Loucy (cell line): ENCODE measurements at regions not wholly inside any gene's neighbourhood (a gene's known extent, or its start where the extent isn't known, plus 50 kb on each side); places are given as distances from the start of the nearest gene placed in this dataset.

Source experiments
- H2AFZ ChIP-seq: fragments of 200-600 bp; sonication (generic); 2 replicates; pipeline ENCODE4 v1.6.0; 2016; ENCODE audit warnings: antibody characterized with exemption, mild to moderate bottlenecking, low read length, moderate library complexity
- H3F3A ChIP-seq: fragments of 200-600 bp; 2 replicates; pipeline ENCODE4 v1.6.0; 2016; ENCODE audit warnings: antibody characterized with exemption, low read depth, mild to moderate bottlenecking
- H3K27me3 ChIP-seq: fragments of 200-600 bp; sonication (generic); 2 replicates; pipeline ENCODE4 v1.6.1; 2014; ENCODE audit warnings: low read length, mild to moderate bottlenecking; ENCODE audit not compliant: insufficient read depth, poor library complexity, severe bottlenecking
- H3K36me3 ChIP-seq: fragments of 200-600 bp; sonication (generic); 2 replicates; pipeline ENCODE4 v1.6.1; 2016; ENCODE audit warnings: low read length; ENCODE audit not compliant: insufficient read depth
- H3K4me1 ChIP-seq: fragments of 200-600 bp; sonication (generic); 2 replicates; pipeline ENCODE4 v1.5.1; 2014; ENCODE audit warnings: low read length, mild to moderate bottlenecking; ENCODE audit not compliant: insufficient read depth, poor library complexity, severe bottlenecking
- H3K4me2 ChIP-seq: fragments of 200-600 bp; sonication (generic); 2 replicates; pipeline ENCODE4 v1.6.0; 2014; ENCODE audit warnings: antibody characterized with exemption, low read length, low read depth, mild to moderate bottlenecking; ENCODE audit not compliant: poor library complexity, severe bottlenecking
- H3K4me3 ChIP-seq: fragments of 200-600 bp; sonication (generic); 2 replicates; pipeline ENCODE4 v1.5.1; 2014; ENCODE audit warnings: low read length, mild to moderate bottlenecking, mixed read lengths; ENCODE audit not compliant: poor library complexity, severe bottlenecking
- H3K79me2 ChIP-seq: fragments of 200-600 bp; sonication (generic); 2 replicates; pipeline ENCODE4 v1.6.1; 2014; ENCODE audit warnings: low read length; ENCODE audit not compliant: insufficient read depth
- H3K9ac ChIP-seq: fragments of 200-600 bp; sonication (generic); 2 replicates; pipeline ENCODE4 v1.6.0; 2014; ENCODE audit warnings: mild to moderate bottlenecking, low read depth, low read length, moderate library complexity; ENCODE audit not compliant: poor library complexity, severe bottlenecking
- H3K9me2 ChIP-seq: fragments of 200-600 bp; sonication (generic); replicated peaks from 2 replicates; pipeline ENCODE4 v1.6.1; 2016; ENCODE audit warnings: low read depth, low read length, mixed read lengths
- H3K9me3 ChIP-seq: fragments of 200-600 bp; sonication (generic); 2 replicates; pipeline ENCODE4 v1.6.1; 2014; ENCODE audit warnings: mild to moderate bottlenecking, antibody characterized with exemption, low read length, low read depth; ENCODE audit not compliant: insufficient read depth
- H4K20me1 ChIP-seq: fragments of 200-600 bp; sonication (generic); 2 replicates; pipeline ENCODE4 v1.6.0; 2014; ENCODE audit warnings: antibody characterized with exemption, low read length, mild to moderate bottlenecking; ENCODE audit not compliant: insufficient read depth, poor library complexity, severe bottlenecking
- EZH2phosphoT487 ChIP-seq: fragments of 200-600 bp; IDR thresholded peaks from 2 replicates; pipeline ENCODE4 v1.6.1; 2018; ENCODE audit warnings: antibody characterized with exemption, mild to moderate bottlenecking, moderate library complexity, borderline replicate concordance
- TF ChIP-seq, protein P1 (sequence below): fragments of 200-600 bp; sonication (generic); conservative IDR thresholded peaks from 2 replicates; pipeline ENCODE4 v1.5.1; 2014; ENCODE audit warnings: mild to moderate bottlenecking, antibody characterized with exemption, low read length

DNA sequence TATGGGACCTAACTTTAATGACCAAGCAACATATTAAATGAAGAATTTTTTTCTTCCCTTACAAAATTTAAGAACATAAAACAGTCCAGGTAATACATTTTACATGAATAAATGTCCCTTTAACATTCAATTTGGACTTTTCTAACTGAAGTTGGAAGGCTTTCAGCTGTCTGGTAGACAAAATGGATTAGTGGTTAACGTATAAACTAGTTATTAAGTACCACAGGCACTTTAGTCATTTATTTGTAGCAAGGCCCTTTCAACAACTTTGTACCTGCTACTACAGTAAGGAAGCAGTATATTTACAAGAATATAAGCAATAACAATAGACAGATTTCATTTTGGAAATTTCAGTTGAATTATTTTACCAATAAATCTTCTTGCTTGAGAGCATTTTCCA is 152.5 kb upstream of the TENT5D start:
- no peaks in the 10 kb centered on the region for H3F3A ChIP-seq
- no peaks in the 10 kb centered on the region for H3K79me2 ChIP-seq
- no peak overlapping the region for H3K4me2 ChIP-seq
- H3K4me1 ChIP-seq: no peaks in the 10 kb centered on the region
- H3K36me3 ChIP-seq: no peaks in the 10 kb centered on the region
- no peak overlapping the region for H3K9ac ChIP-seq
- H4K20me1 ChIP-seq: no peaks in the 10 kb centered on the region
- no peaks in the 10 kb centered on the region for H3K9me2 ChIP-seq
- no peak overlapping the region for H3K4me3 ChIP-seq
- no peaks in the 10 kb centered on the region for H3K27me3 ChIP-seq
- TF ChIP-seq EZH2phosphoT487: no peak
- TF ChIP-seq, protein P1, sequence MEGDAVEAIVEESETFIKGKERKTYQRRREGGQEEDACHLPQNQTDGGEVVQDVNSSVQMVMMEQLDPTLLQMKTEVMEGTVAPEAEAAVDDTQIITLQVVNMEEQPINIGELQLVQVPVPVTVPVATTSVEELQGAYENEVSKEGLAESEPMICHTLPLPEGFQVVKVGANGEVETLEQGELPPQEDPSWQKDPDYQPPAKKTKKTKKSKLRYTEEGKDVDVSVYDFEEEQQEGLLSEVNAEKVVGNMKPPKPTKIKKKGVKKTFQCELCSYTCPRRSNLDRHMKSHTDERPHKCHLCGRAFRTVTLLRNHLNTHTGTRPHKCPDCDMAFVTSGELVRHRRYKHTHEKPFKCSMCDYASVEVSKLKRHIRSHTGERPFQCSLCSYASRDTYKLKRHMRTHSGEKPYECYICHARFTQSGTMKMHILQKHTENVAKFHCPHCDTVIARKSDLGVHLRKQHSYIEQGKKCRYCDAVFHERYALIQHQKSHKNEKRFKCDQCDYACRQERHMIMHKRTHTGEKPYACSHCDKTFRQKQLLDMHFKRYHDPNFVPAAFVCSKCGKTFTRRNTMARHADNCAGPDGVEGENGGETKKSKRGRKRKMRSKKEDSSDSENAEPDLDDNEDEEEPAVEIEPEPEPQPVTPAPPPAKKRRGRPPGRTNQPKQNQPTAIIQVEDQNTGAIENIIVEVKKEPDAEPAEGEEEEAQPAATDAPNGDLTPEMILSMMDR: no peak
- no peak overlapping the region for H2AFZ ChIP-seq
- no peaks in the 10 kb centered on the region for H3K9me3 ChIP-seq

DNA sequence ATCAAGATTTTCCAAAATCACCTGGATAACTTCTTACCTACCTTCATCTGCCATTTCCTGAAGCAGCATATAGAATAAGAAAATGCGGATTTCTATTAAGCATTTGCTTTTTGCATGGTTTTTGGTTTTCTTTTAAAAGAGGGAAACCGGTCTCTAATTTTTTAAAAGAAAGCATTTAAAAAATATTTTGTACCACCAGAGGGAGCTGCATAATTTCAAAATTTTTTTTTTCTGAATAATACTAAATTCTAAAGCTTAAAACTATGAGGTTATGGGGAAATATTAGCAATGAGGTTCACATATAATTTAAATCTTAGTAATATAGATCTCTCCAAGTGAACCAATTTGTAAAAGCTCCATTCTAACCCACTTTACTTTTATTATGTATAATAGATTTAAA is 137.7 kb upstream of the TENT5D start:
- Histone ChIP-seq H2AFZ (no peak overlapping the region), H4K20me1 (no peaks in the 10 kb centered on the region), H3K27me3 (no peaks in the 10 kb centered on the region), H3K4me2 (no peak overlapping the region), H3K9me2 (no peaks in the 10 kb centered on the region), H3K9me3 (no peaks in the 10 kb centered on the region), H3K9ac (no peak overlapping the region), H3K4me3 (no peak overlapping the region), H3K4me1 (no peaks in the 10 kb centered on the region), H3K36me3 (no peaks in the 10 kb centered on the region), H3K79me2 (no peaks in the 10 kb centered on the region), H3F3A (no peaks in the 10 kb centered on the region)
- TF ChIP-seq, protein P1: peak; percentile 41
- no peak for TF ChIP-seq EZH2phosphoT487

DNA sequence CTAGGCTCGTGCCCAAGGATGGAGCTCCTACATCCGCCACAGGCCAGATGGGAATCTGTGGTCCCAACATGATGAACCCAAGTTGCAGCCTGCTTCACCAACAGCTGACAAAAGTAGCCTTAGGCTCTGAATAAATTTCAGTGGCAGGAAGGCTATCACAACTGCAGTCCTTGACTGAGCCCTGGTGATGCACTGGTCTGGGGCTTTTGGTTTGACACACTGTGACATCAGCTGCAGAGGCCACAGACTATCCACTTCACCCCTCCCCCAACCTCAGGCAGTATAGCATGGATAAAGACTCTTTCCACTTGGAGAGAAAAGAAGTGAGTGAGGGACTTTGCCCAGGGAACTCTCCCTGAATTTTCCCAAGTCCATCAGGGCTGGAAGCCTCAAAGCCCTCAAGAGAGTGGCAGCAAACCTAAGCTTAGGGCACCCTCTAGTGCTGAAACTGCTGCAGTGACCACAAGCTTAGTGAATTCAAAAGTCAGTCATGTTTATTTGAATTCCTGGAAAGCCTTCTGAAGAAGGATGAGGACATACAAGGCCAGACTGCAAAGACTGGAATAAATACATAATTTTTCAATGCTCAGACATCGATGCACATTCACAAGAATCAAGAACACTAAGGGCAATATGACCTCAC is 135.0 kb upstream of the TENT5D start:
- Histone ChIP-seq H3K27me3 (no peaks in the 10 kb centered on the region), H3K9ac (no peak overlapping the region), H3K36me3 (no peaks in the 10 kb centered on the region), H3K4me1 (no peaks in the 10 kb centered on the region), H3K4me2 (no peak overlapping the region), H2AFZ (no peak overlapping the region), H3K9me2 (no peaks in the 10 kb centered on the region), H3K4me3 (no peak overlapping the region), H3K9me3 (no peaks in the 10 kb centered on the region), H3F3A (no peaks in the 10 kb centered on the region), H3K79me2 (no peaks in the 10 kb centered on the region), H4K20me1 (no peaks in the 10 kb centered on the region)
- TF ChIP-seq EZH2phosphoT487: no peak
- TF ChIP-seq, protein P1: peak; percentile 67
